GM12864 (cell line): ENCODE measurements at regions not wholly inside any gene's neighbourhood (a gene's known extent, or its start where the extent isn't known, plus 50 kb on each side); places are given as distances from the start of the nearest gene placed in this dataset.

Experiments
- DNase-seq: peaks from one replicate; pipeline ENCODE4 v3.0.0-alpha.2; 2011; ENCODE audit warnings: low read depth
- H3K4me3 ChIP-seq: 2 replicates; pipeline ENCODE4 v1.5.1; 2011; ENCODE audit warnings: mild to moderate bottlenecking, low read depth, low read length, control low read depth
- TF ChIP-seq, protein P1 (sequence below): IDR thresholded peaks from 2 replicates; pipeline ENCODE4 v1.5.1; 2011; ENCODE audit warnings: low read depth, mild to moderate bottlenecking, moderate library complexity, low read length, control low read depth, inconsistent platforms; ENCODE audit errors: missing control alignments

DNA sequence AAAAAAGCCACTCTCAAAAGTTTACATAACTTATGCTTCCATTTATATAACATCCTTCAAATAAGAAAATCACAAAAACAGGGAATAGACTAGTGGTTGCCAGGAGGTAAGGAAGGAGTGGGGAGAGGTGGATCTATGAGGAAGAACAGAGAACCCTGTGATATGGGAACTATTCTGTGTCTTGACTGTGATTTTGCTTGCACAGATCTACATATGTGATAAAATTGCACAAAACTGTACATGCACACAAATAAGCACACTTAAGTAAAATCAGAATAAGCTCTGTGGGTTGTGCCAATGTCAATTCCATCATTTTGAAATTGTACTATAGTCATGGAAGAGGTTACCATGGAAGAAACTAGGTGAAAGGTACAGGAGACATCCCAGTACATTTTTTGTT lies 121.6 kb upstream of the SGCG start:
- TF ChIP-seq, protein P1, sequence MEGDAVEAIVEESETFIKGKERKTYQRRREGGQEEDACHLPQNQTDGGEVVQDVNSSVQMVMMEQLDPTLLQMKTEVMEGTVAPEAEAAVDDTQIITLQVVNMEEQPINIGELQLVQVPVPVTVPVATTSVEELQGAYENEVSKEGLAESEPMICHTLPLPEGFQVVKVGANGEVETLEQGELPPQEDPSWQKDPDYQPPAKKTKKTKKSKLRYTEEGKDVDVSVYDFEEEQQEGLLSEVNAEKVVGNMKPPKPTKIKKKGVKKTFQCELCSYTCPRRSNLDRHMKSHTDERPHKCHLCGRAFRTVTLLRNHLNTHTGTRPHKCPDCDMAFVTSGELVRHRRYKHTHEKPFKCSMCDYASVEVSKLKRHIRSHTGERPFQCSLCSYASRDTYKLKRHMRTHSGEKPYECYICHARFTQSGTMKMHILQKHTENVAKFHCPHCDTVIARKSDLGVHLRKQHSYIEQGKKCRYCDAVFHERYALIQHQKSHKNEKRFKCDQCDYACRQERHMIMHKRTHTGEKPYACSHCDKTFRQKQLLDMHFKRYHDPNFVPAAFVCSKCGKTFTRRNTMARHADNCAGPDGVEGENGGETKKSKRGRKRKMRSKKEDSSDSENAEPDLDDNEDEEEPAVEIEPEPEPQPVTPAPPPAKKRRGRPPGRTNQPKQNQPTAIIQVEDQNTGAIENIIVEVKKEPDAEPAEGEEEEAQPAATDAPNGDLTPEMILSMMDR: no peak
- H3K4me3 ChIP-seq: no peak overlapping the region
- DNase-seq: no peak

DNA sequence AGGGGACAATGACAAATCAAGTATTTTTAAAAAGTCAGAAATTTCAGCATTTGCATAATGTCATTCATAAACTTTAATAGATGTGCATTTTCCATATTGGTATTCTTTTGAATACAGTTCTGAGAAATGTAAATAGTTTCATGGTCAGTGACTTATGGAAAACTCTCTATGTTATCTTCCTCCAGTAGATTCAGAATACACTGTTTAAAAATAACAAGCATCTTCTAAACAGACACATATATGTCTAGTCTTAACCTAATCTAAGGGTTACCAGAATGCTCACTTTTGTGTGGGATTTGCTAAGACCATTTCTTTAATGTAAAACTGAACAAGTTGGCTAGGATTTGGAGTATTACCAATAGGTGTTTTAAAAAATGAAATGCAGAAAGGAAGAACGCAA lies 119.8 kb upstream of the SGCG start:
- DNase-seq: no peak
- TF ChIP-seq, protein P1: no peak
- no peak overlapping the region for H3K4me3 ChIP-seq

DNA sequence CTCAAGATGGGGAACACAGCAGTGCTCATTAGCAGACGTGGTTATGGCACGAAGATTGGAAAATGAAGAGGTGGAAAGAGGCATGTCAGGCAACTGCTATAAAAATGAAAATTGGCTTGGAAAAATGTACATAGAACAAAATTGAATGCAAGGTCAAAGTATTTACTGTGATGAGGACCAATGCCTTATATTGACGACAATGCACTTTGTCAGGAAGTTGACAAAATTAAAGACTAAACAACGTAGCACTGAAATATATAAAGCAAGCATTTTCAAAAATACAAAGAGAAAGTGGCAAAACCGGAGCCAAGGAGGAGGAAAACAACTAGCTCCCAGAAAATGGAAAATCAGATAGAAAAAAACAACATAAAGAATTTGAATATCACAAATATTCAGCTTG lies 113.7 kb upstream of the SGCG start:
- TF ChIP-seq, protein P1: no peak
- H3K4me3 ChIP-seq: no peak overlapping the region
- DNase-seq: no peak

DNA sequence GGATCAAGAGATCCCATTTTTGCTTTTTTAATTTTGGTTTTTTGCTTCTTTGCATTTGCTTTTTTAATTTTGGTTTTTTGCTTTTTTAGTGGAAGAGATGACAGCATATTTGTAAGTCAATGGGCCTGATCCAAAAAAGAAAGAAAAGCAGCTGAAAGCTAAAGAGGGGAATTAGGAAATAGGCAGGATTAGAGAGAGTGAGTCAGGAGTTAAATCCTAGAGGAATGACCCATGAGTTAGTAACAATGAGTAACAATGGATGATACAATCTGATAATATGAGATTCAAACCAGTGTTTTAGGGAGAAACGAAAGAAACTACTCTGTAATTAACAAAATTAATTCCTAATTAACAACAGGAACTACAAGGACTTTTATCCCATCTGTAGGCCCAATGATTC lies 111.2 kb upstream of the SGCG start:
- no peak for DNase-seq
- no peak overlapping the region for H3K4me3 ChIP-seq
- TF ChIP-seq, protein P1: no peak

DNA sequence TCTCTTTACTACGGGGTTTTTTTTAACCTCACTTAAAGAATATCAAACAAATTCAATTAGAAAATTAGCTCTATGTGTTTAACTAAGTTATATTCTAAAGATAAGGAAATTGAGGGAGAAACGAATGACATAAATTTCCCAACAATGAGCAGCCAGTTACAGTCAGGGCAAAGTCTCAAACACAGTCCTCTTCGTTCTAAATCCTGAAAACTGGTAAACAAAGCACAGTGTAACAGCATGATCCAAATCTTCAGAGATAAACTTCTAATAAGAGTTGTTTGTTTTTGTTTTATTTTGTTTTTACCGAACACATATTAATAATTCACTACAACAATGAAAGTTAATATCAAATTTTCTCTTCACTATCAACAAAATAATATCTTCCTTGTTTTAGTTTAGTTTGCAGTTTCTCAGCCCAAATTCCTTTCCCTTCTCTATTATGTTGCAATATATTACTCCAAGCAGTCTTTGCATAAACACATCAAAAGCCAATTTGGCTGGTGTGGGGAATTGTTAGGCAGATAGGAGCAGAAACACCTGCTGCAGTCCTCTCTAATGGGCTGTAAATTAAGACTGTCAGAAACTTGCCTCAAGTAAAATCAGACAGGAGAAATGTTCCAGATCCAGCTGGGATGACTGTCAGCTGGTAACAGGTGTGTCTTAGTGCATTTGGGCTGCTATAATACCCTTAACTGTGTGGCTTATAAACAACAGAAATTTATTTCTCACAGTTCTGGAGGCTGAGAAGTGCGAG lies 106.5 kb upstream of the SGCG start:
- no peak for DNase-seq
- TF ChIP-seq, protein P1: no peak
- no peak overlapping the region for H3K4me3 ChIP-seq

DNA sequence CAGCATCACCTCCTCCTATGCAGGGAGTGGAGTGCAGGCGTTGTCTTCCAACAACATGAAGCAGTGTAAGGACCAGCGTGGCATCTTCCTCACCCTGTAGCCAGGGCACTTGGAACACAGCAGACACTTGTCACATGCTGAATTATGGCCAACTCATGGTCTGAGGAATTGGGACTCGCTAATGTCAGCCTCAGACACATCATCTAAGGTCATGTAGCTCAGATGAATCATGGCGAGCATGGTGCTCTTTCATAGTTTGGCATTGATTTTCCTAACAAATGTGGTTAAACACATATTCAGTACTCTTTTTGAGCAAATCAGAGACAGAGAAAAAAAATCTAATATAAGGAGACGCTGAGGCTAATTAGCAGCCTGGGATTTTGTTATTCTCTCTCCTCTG lies 99.6 kb upstream of the SGCG start:
- DNase-seq: no peak
- H3K4me3 ChIP-seq: no peak overlapping the region
- TF ChIP-seq, protein P1: no peak

DNA sequence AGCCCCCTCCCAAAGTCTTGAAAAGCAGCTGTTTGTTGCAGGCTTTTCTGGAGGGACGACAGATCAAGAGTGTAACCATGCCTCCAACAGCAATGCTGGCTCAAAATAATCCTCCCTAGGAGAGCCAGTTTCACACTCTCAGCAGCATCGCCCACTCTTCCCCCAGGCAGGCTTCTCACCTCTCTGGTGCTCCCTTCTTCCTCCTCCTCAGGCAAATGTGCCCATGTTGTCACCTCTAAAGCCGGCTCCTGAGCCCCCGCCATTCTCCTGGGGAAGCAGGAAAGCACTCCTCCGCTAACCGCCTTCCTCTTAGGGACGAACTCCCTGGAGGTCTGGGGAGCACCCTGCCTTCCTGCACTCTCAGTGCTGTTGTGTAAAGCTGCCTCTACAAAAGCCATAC lies 98.9 kb upstream of the SGCG start:
- H3K4me3 ChIP-seq: no peak overlapping the region
- no peak for DNase-seq
- TF ChIP-seq, protein P1: no peak
